Transverse colon (tissue), 3 donors: ENCODE measurements at regions not wholly inside any gene's neighbourhood (a gene's known extent, or its start where the extent isn't known, plus 50 kb on each side); places are given as distances from the start of the nearest gene placed in this dataset.

Experiments used
- EP300 ChIP-seq: sonication (generic); formaldehyde crosslinking; IDR thresholded peaks from one replicate; pipeline ENCODE4 v1.6.1; 2017; ENCODE audit warnings: antibody characterized with exemption, low read depth
- POLR2A ChIP-seq: fragments of 450-650 bp; IDR thresholded peaks from one replicate; pipeline ENCODE4 v1.6.1; 2016; ENCODE audit warnings: antibody characterized with exemption, mild to moderate bottlenecking, moderate library complexity
- TF ChIP-seq, protein P1 (sequence below), 5 experiments: fragments of 200-600 bp in 3 of 5; fragments of 450-650 bp in 2 of 5; sonication (generic) in 3 of 5; IDR thresholded peaks; 1 replicate in 2 of 5; 2 replicates in 3 of 5; pipeline ENCODE4 v1.5.1; 2016 to 2017; ENCODE audit warnings: antibody characterized with exemption in 5 of 5, inconsistent platforms in 3 of 5, mild to moderate bottlenecking in 2 of 5, moderate library complexity in 1 of 5

DNA sequence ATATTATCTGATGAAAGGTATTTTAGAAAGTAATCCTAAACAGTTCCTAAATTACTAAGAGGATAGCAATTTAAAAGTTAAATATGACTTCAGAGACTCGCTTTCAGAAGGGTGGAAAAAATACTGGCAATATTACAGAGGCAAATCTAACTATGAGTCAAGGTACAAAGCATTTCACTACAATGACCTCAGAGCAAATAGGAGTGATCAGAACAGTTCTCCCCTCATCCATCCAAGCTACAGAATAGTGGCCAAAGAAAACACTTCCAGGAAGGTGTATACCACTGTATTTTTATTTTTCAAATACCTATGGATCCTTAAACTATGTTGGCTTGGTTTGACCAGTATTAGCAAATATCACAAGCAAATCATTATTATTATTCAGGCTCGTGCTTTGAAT lies 112.8 kb upstream of the ODAD2 start:
- TF ChIP-seq EP300 (no peak), POLR2A (no peak)
- TF ChIP-seq, protein P1, sequence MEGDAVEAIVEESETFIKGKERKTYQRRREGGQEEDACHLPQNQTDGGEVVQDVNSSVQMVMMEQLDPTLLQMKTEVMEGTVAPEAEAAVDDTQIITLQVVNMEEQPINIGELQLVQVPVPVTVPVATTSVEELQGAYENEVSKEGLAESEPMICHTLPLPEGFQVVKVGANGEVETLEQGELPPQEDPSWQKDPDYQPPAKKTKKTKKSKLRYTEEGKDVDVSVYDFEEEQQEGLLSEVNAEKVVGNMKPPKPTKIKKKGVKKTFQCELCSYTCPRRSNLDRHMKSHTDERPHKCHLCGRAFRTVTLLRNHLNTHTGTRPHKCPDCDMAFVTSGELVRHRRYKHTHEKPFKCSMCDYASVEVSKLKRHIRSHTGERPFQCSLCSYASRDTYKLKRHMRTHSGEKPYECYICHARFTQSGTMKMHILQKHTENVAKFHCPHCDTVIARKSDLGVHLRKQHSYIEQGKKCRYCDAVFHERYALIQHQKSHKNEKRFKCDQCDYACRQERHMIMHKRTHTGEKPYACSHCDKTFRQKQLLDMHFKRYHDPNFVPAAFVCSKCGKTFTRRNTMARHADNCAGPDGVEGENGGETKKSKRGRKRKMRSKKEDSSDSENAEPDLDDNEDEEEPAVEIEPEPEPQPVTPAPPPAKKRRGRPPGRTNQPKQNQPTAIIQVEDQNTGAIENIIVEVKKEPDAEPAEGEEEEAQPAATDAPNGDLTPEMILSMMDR (IDR thresholded peaks at IDR 0.05), result no peak
